HCT116 (cell line): ENCODE measurements at regions not wholly inside any gene's neighbourhood (a gene's known extent, or its start where the extent isn't known, plus 50 kb on each side); places are given as distances from the start of the nearest gene placed in this dataset.

Experiments
- ATAC-seq: fragments of 200-7000 bp; cut with Tn5 transposase; 2 replicates; pipeline ENCODE4 v1.9.1; 2020; ENCODE audit warnings: mild to moderate bottlenecking, moderate library complexity
- BruUV-seq: library from RNA; stranded (reverse); fragments of 400-500 nt; replicated peaks from 2 replicates; lab custom pipeline; 2021; lab: Mats Ljungman, UMichigan
- CTCF ChIA-PET: fragments of 300-600 bp; sonication (Branson Sonifier 250); formaldehyde crosslinking; loops from one replicate; lab custom pipeline; 2021; ENCODE audit warnings: antibody characterized with exemption; lab: Charles Lee
- POLR2A ChIA-PET: fragments of 300-600, 350-600 bp; sonication (Branson Sonifier 250); formaldehyde crosslinking; loops from one replicate; lab custom pipeline; 2021; ENCODE audit warnings: antibody characterized with exemption; lab: Charles Lee
- RAD21 ChIA-PET, 2 experiments: fragments of 300-600 bp; sonication (Branson Sonifier 250); formaldehyde crosslinking; loops; one replicate each; lab custom pipeline; 2023; ENCODE audit warnings: low total read pairs in 2 of 2; ENCODE audit not compliant: uncharacterized antibody in 2 of 2, unreplicated experiment in 2 of 2, low non-redundant PET in 1 of 2; lab: Charles Lee
- DNase-seq: peaks from one replicate; pipeline ENCODE4 v3.0.0-alpha.2; 2010; ENCODE audit warnings: low read depth, low spot score
- H2AFZ ChIP-seq: fragments of 200-600 bp; shearing (Covaris generic), sonication (generic); 2 replicates; pipeline ENCODE4 v1.6.1; 2017; ENCODE audit warnings: low read depth, mixed run types, mixed read lengths, antibody characterized with exemption, low read length; ENCODE audit not compliant: poor library complexity, severe bottlenecking
- H3K27ac ChIP-seq: 2 replicates; pipeline ENCODE4 v1.5.1; 2012; ENCODE audit warnings: low read depth, low read length
- H3K27me3 ChIP-seq: fragments of 200-600 bp; sonication (generic); 2 replicates; pipeline ENCODE4 v1.6.1; 2016; ENCODE audit warnings: mixed run types, low read length, mixed read lengths; ENCODE audit not compliant: insufficient read depth
- H3K36me3 ChIP-seq, 2 experiments: fragments of 200-500 bp in 1 of 2; fragments of 200-600 bp in 1 of 2; sonication (Bioruptor generic) in 1 of 2; sonication (generic) in 1 of 2; 2 replicates each; pipeline versions ENCODE4 v1.5.1 to v1.6.1; 2014 to 2016; ENCODE audit warnings: low read length in 2 of 2, inconsistent platforms in 1 of 2, mixed read lengths in 1 of 2, mixed run types in 1 of 2; ENCODE audit not compliant: insufficient read depth in 2 of 2, control insufficient read depth in 1 of 2
- H3K4me1 ChIP-seq, 2 experiments: fragments of 200-600 bp in 1 of 2; sonication (generic) in 1 of 2; 2 replicates each; pipeline versions ENCODE4 v1.5.1 to v1.6.1; 2012 to 2017; ENCODE audit warnings: low read length in 2 of 2, inconsistent platforms in 1 of 2, mild to moderate bottlenecking in 1 of 2, mixed read lengths in 1 of 2, mixed run types in 1 of 2, moderate library complexity in 1 of 2; ENCODE audit not compliant: insufficient read depth in 2 of 2, control insufficient read depth in 1 of 2
- H3K4me2 ChIP-seq: fragments of 200-600 bp; sonication (generic); 2 replicates; pipeline ENCODE4 v1.6.1; 2017; ENCODE audit warnings: mixed run types, low read length, mixed read lengths
- H3K4me3 ChIP-seq, 2 experiments: fragments of 200-600 bp in 1 of 2; sonication (generic) in 1 of 2; replicated peaks in 1 of 2; 2 replicates each; pipeline ENCODE4 v1.5.1; 2011 to 2016; ENCODE audit warnings: low read length in 2 of 2, control low read depth in 1 of 2, low read depth in 1 of 2, mild to moderate bottlenecking in 1 of 2, mixed read lengths in 1 of 2, mixed run types in 1 of 2
- H3K79me2 ChIP-seq: fragments of 200-600 bp; sonication (generic); 2 replicates; pipeline ENCODE4 v1.6.1; 2017; ENCODE audit warnings: mild to moderate bottlenecking, mixed run types, low read length, moderate library complexity, mixed read lengths; ENCODE audit not compliant: insufficient read depth
- H3K9ac ChIP-seq: fragments of 200-600 bp; sonication (generic); 2 replicates; pipeline ENCODE4 v1.6.1; 2016; ENCODE audit warnings: low read length, mixed read lengths
- H3K9me2 ChIP-seq: fragments of 200-600 bp; sonication (generic), shearing (Covaris generic); 2 replicates; pipeline ENCODE4 v1.6.1; 2017; ENCODE audit warnings: mixed run types, mild to moderate bottlenecking, moderate library complexity; ENCODE audit not compliant: insufficient read depth
- H3K9me3 ChIP-seq, 2 experiments: fragments of 200-500 bp in 1 of 2; fragments of 200-600 bp in 1 of 2; sonication (Bioruptor generic) in 1 of 2; sonication (generic) in 1 of 2; 2 replicates each; pipeline ENCODE4 v1.6.1; 2014 to 2017; ENCODE audit warnings: low read length in 2 of 2, mixed read lengths in 2 of 2, inconsistent platforms in 1 of 2, low read depth in 1 of 2, mild to moderate bottlenecking in 1 of 2, mixed run types in 1 of 2, moderate library complexity in 1 of 2; ENCODE audit not compliant: control insufficient read depth in 1 of 2, insufficient read depth in 1 of 2
- H4K20me1 ChIP-seq: fragments of 200-600 bp; sonication (generic), shearing (Covaris generic); 2 replicates; pipeline ENCODE4 v1.6.1; 2017; ENCODE audit warnings: mixed run types, mild to moderate bottlenecking, moderate library complexity; ENCODE audit not compliant: insufficient read depth
- ATF3 ChIP-seq: IDR thresholded peaks from 2 replicates; pipeline ENCODE4 v1.6.1; 2012
- CBX3 ChIP-seq: IDR thresholded peaks from 2 replicates; pipeline ENCODE4 v1.6.1; 2012; ENCODE audit warnings: low read depth
- CTCF ChIP-seq, 3 experiments: fragments of 200-600 bp in 1 of 3; sonication (generic) in 1 of 3; IDR thresholded peaks in 2 of 3; conservative IDR thresholded peaks in 1 of 3; 2 replicates each; pipeline ENCODE4 v1.5.1; 2012 to 2017; ENCODE audit warnings: low read depth in 2 of 3, low read length in 2 of 3, antibody characterized with exemption in 1 of 3, borderline replicate concordance in 1 of 3, control low read depth in 1 of 3, mild to moderate bottlenecking in 1 of 3, mixed read lengths in 1 of 3, mixed run types in 1 of 3, moderate library complexity in 1 of 3; ENCODE audit not compliant: insufficient read depth in 1 of 3
- EZH2 ChIP-seq: fragments of 200-600 bp; sonication (generic); IDR thresholded peaks from 2 replicates; pipeline ENCODE4 v1.6.1; 2017; ENCODE audit warnings: antibody characterized with exemption, mixed run types
- EZH2phosphoT487 ChIP-seq: fragments of 200-600 bp; IDR thresholded peaks from 2 replicates; pipeline ENCODE4 v1.6.1; 2018; ENCODE audit warnings: antibody characterized with exemption, borderline replicate concordance
- JUND ChIP-seq: IDR thresholded peaks from 2 replicates; pipeline ENCODE4 v1.6.1; 2012
- POLR2AphosphoS5 ChIP-seq: IDR thresholded peaks from 2 replicates; pipeline ENCODE4 v1.6.1; 2011; ENCODE audit warnings: mild to moderate bottlenecking, low read depth, low read length, moderate library complexity
- SP1 ChIP-seq: IDR thresholded peaks from 2 replicates; pipeline ENCODE4 v1.6.1; 2012; ENCODE audit warnings: low read depth
- TCF7L2 ChIP-seq: IDR thresholded peaks from 2 replicates; pipeline ENCODE4 v1.7.0; 2011; ENCODE audit warnings: borderline replicate concordance, inconsistent platforms; ENCODE audit not compliant: insufficient read depth, insufficient read length; ENCODE audit errors: extremely low read depth
- YY1 ChIP-seq: IDR thresholded peaks from 2 replicates; pipeline ENCODE4 v1.6.1; 2011; ENCODE audit warnings: low read length, low read depth, moderate library complexity, mild to moderate bottlenecking; ENCODE audit not compliant: insufficient replicate concordance; ENCODE audit errors: extremely low read depth
- ZBTB33 ChIP-seq: IDR thresholded peaks from 2 replicates; pipeline ENCODE4 v1.6.1; 2011; ENCODE audit warnings: mild to moderate bottlenecking, low read length, moderate library complexity; ENCODE audit not compliant: insufficient replicate concordance; ENCODE audit errors: extremely low read depth
- intact Hi-C: fragments of 100-400 bp; cut with micrococcal nuclease; formaldehyde crosslinking; loops from 2 replicates; pipeline ENCODE4 v1.10.0; 2022

- no peaks in the 10 kb centered on the region for H3K79me2 ChIP-seq
- no peaks in the 10 kb centered on the region for H3K4me1 ChIP-seq
- no peak overlapping the region for H3K9ac ChIP-seq
- ChIA-PET POLR2A (no interaction called here), RAD21 (no interaction called here), CTCF (interaction anchor here (0.7 to 1.3 kb wide), 2 partner anchors 11 to 199 kb away, joined by 3 read pairs; no protein-coding TSS in a partner anchor)
- DNase-seq (no peak), ATAC-seq (no peak)
- no peaks in the 10 kb centered on the region for H3K9me3 ChIP-seq
- no peaks in the 10 kb centered on the region for H4K20me1 ChIP-seq
- no peaks in the 10 kb centered on the region for H3K36me3 ChIP-seq
- intact Hi-C loops: no loop called here
- TF ChIP-seq ATF3: no peak
- no peak for TF ChIP-seq CBX3
- no peak for TF ChIP-seq POLR2AphosphoS5
- no peak for TF ChIP-seq ZBTB33
- H3K27me3 ChIP-seq: peaks cover 23% of the 10 kb centered on the region
- H3K4me3 ChIP-seq: no peak overlapping the region
- no peaks in the 10 kb centered on the region for H3K9me2 ChIP-seq
- no peak overlapping the region for H3K4me2 ChIP-seq
- no TSS peak for BruUV-seq
- H2AFZ ChIP-seq: no peak overlapping the region
- H3K27ac ChIP-seq: no peak overlapping the region
Measured at GRCh38 chr3:99548674-99549073, 89.7 kb upstream of the COL8A1 start.

GRCh38 chr3:99545941-99546580 is 92.3 kb upstream of the COL8A1 start:
- Histone ChIP-seq H3K79me2 (no peaks in the 10 kb centered on the region), H3K9ac (no peak overlapping the region), H2AFZ (no peak overlapping the region), H3K27me3 (peaks cover 20% of the 10 kb centered on the region), H3K27ac (no peak overlapping the region), H3K4me2 (no peak overlapping the region), H3K4me3 (no peak overlapping the region), H3K36me3 (no peaks in the 10 kb centered on the region), H4K20me1 (no peaks in the 10 kb centered on the region), H3K9me2 (no peaks in the 10 kb centered on the region), H3K4me1 (no peaks in the 10 kb centered on the region), H3K9me3 (no peaks in the 10 kb centered on the region)
- BruUV-seq: no TSS peak
- ATAC-seq (no peak), DNase-seq (no peak)
- RAD21 ChIA-PET: no interaction called here
- POLR2A ChIA-PET: interaction anchor here (0.6 kb wide), 1 partner anchor 91 kb away, joined by 5 read pairs; no protein-coding TSS in a partner anchor
- intact Hi-C loops: no loop called here
- CTCF ChIA-PET: interaction anchor here (1.4 kb wide), 1 partner anchor 522 kb away, joined by 3 read pairs; no protein-coding TSS in a partner anchor
- TF ChIP-seq SP1 (no peak), TCF7L2 (no peak), EZH2 (no peak), JUND (no peak), EZH2phosphoT487 (no peak), YY1 (no peak), CBX3 (no peak), CTCF (IDR thresholded peaks at IDR 0.05 in 2 of 3, conservative IDR thresholded peaks at IDR 0.05 in 1 of 3; ENCODE audit: borderline replicate concordance in 1 of 3, insufficient read depth in 1 of 3, low read depth in 2 of 3, low read length in 2 of 3) (no peak)
